ENCODE measurements at regions not wholly inside any gene's neighbourhood (a gene's known extent, or its start where the extent isn't known, plus 50 kb on each side); places are given as distances from the start of the nearest gene placed in this dataset.

- H3K9me3 ChIP-seq (ENCODE audit: severe bottlenecking): no peaks in the 10 kb centered on the region
- ATAC-seq (ENCODE audit: low read depth) (no peak), DNase-seq (ENCODE audit: low spot score) (no peak)
- no peak overlapping the region for H3K4me3 ChIP-seq (ENCODE audit: severe bottlenecking)
- H3K4me1 ChIP-seq (ENCODE audit: insufficient read depth, poor library complexity, severe bottlenecking): no peaks in the 10 kb centered on the region
- no peaks in the 10 kb centered on the region for H3K36me3 ChIP-seq (ENCODE audit: low read depth)
- H3K27ac ChIP-seq (ENCODE audit: poor library complexity, severe bottlenecking): no peak overlapping the region
- H3K27me3 ChIP-seq (ENCODE audit: insufficient read depth, poor library complexity, severe bottlenecking): no peaks in the 10 kb centered on the region
- TF ChIP-seq, protein P1, sequence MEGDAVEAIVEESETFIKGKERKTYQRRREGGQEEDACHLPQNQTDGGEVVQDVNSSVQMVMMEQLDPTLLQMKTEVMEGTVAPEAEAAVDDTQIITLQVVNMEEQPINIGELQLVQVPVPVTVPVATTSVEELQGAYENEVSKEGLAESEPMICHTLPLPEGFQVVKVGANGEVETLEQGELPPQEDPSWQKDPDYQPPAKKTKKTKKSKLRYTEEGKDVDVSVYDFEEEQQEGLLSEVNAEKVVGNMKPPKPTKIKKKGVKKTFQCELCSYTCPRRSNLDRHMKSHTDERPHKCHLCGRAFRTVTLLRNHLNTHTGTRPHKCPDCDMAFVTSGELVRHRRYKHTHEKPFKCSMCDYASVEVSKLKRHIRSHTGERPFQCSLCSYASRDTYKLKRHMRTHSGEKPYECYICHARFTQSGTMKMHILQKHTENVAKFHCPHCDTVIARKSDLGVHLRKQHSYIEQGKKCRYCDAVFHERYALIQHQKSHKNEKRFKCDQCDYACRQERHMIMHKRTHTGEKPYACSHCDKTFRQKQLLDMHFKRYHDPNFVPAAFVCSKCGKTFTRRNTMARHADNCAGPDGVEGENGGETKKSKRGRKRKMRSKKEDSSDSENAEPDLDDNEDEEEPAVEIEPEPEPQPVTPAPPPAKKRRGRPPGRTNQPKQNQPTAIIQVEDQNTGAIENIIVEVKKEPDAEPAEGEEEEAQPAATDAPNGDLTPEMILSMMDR (IDR thresholded peaks at IDR 0.05; ENCODE audit: poor library complexity, severe bottlenecking): no peak
Observed at GRCh38 chr13:99113351-99113750, 87.3 kb upstream of the UBAC2 start.

- Histone ChIP-seq H3K4me3 (ENCODE audit: severe bottlenecking) (no peak overlapping the region), H3K27me3 (ENCODE audit: insufficient read depth, poor library complexity, severe bottlenecking) (no peaks in the 10 kb centered on the region), H3K27ac (ENCODE audit: poor library complexity, severe bottlenecking) (no peak overlapping the region), H3K4me1 (ENCODE audit: insufficient read depth, poor library complexity, severe bottlenecking) (no peaks in the 10 kb centered on the region), H3K9me3 (ENCODE audit: severe bottlenecking) (no peaks in the 10 kb centered on the region), H3K36me3 (ENCODE audit: low read depth) (no peaks in the 10 kb centered on the region)
- no peak for ATAC-seq (ENCODE audit: low read depth)
- no peak for DNase-seq (ENCODE audit: low spot score)
- TF ChIP-seq, protein P1 (IDR thresholded peaks at IDR 0.05; ENCODE audit: poor library complexity, severe bottlenecking): no peak
Observed at GRCh38 chr13:99118179-99118578, 82.5 kb upstream of the UBAC2 start.

- Histone ChIP-seq H3K27me3 (ENCODE audit: insufficient read depth, poor library complexity, severe bottlenecking) (no peaks in the 10 kb centered on the region), H3K27ac (ENCODE audit: poor library complexity, severe bottlenecking) (no peak overlapping the region), H3K36me3 (ENCODE audit: low read depth) (no peaks in the 10 kb centered on the region), H3K4me3 (ENCODE audit: severe bottlenecking) (no peak overlapping the region), H3K9me3 (ENCODE audit: severe bottlenecking) (no peaks in the 10 kb centered on the region), H3K4me1 (ENCODE audit: insufficient read depth, poor library complexity, severe bottlenecking) (peaks cover 11% of the 10 kb centered on the region)
- TF ChIP-seq, protein P1 (IDR thresholded peaks at IDR 0.05; ENCODE audit: poor library complexity, severe bottlenecking): no peak
- ATAC-seq (ENCODE audit: low read depth): no peak
- DNase-seq (ENCODE audit: low spot score): no peak
Observed at GRCh38 chr13:99119656-99120055, 81.0 kb upstream of the UBAC2 start.

DNA sequence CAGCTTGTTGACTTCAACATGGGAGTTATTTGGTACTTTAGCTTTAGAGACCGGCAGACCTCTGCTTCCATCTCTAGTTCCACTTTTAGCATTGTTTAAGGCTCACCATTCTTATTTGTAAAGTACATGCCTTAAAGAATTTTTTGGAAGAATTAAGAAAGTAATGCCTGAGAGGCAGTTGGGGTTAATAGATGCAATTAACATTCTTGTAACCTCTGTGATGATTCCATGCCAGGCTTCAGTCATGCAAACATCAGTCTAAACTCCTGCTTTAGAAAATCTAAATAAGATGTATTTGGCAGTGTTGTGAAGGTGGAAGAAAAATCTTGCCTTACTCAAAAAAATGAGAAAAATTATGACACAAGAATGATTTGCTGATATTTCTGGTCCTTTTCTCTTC lies 79.9 kb upstream of the UBAC2 start:
- no peak for ATAC-seq (ENCODE audit: low read depth)
- no peak overlapping the region for H3K4me3 ChIP-seq (ENCODE audit: severe bottlenecking)
- H3K36me3 ChIP-seq (ENCODE audit: low read depth): no peaks in the 10 kb centered on the region
- TF ChIP-seq, protein P1 (IDR thresholded peaks at IDR 0.05; ENCODE audit: poor library complexity, severe bottlenecking): no peak
- DNase-seq (ENCODE audit: low spot score): no peak
- no peaks in the 10 kb centered on the region for H3K9me3 ChIP-seq (ENCODE audit: severe bottlenecking)
- H3K4me1 ChIP-seq (ENCODE audit: insufficient read depth, poor library complexity, severe bottlenecking): peaks cover 20% of the 10 kb centered on the region
- no peaks in the 10 kb centered on the region for H3K27me3 ChIP-seq (ENCODE audit: insufficient read depth, poor library complexity, severe bottlenecking)
- H3K27ac ChIP-seq (ENCODE audit: poor library complexity, severe bottlenecking): no peak overlapping the region

GRCh38 chr13:99122171-99122570 lies 78.5 kb upstream of the UBAC2 start:
- H3K4me1 ChIP-seq (ENCODE audit: insufficient read depth, poor library complexity, severe bottlenecking): peaks cover 20% of the 10 kb centered on the region
- no peaks in the 10 kb centered on the region for H3K9me3 ChIP-seq (ENCODE audit: severe bottlenecking)
- ATAC-seq (ENCODE audit: low read depth): no peak
- H3K36me3 ChIP-seq (ENCODE audit: low read depth): no peaks in the 10 kb centered on the region
- TF ChIP-seq, protein P1 (IDR thresholded peaks at IDR 0.05; ENCODE audit: poor library complexity, severe bottlenecking): no peak
- H3K27ac ChIP-seq (ENCODE audit: poor library complexity, severe bottlenecking): no peak overlapping the region
- H3K27me3 ChIP-seq (ENCODE audit: insufficient read depth, poor library complexity, severe bottlenecking): no peaks in the 10 kb centered on the region
- H3K4me3 ChIP-seq (ENCODE audit: severe bottlenecking): no peak overlapping the region
- no peak for DNase-seq (ENCODE audit: low spot score)
